ENCODE measurements at regions not wholly inside any gene's neighbourhood (a gene's known extent, or its start where the extent isn't known, plus 50 kb on each side); places are given as distances from the start of the nearest gene placed in this dataset.
A peak's percentile ranks its signal among the peaks of the same experiment; 100 is the strongest.
"Not testable (repeated sequence)": the region's sequence is repeated elsewhere in the genome, so short reads cannot be mapped to it uniquely, and the experiment has no call there.

GRCh38 chr18:1075876-1076275 lies 171.2 kb downstream of the ADCYAP1 start:
- intact Hi-C loops (cut with DNase I; ENCODE audit: low total_unique reads), result no loop called here
- H3K9me3 ChIP-seq, result no peaks in the 10 kb centered on the region
- no peak overlapping the region for H3K4me3 ChIP-seq

GRCh38 chr18:1078301-1078700 lies 173.6 kb downstream of the ADCYAP1 start:
- TF ChIP-seq POLR2A (IDR thresholded peaks at IDR 0.05), result no peak
- TF ChIP-seq, protein P1, sequence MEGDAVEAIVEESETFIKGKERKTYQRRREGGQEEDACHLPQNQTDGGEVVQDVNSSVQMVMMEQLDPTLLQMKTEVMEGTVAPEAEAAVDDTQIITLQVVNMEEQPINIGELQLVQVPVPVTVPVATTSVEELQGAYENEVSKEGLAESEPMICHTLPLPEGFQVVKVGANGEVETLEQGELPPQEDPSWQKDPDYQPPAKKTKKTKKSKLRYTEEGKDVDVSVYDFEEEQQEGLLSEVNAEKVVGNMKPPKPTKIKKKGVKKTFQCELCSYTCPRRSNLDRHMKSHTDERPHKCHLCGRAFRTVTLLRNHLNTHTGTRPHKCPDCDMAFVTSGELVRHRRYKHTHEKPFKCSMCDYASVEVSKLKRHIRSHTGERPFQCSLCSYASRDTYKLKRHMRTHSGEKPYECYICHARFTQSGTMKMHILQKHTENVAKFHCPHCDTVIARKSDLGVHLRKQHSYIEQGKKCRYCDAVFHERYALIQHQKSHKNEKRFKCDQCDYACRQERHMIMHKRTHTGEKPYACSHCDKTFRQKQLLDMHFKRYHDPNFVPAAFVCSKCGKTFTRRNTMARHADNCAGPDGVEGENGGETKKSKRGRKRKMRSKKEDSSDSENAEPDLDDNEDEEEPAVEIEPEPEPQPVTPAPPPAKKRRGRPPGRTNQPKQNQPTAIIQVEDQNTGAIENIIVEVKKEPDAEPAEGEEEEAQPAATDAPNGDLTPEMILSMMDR (IDR thresholded peaks at IDR 0.05), result no peak
- no peak for TF ChIP-seq EP300 (IDR thresholded peaks at IDR 0.05)
- no peak for TF ChIP-seq POLR2AphosphoS5 (IDR thresholded peaks at IDR 0.05)
- no peak overlapping the region for H3K27ac ChIP-seq
- no peaks in the 10 kb centered on the region for H3K4me1 ChIP-seq
- no peaks in the 10 kb centered on the region for H3K36me3 ChIP-seq
- H3K9me3 ChIP-seq, result no peaks in the 10 kb centered on the region
- no peak for DNase-seq
- H3K4me3 ChIP-seq, result no peak overlapping the region
- no peaks in the 10 kb centered on the region for H3K27me3 ChIP-seq
- intact Hi-C loops (cut with DNase I; ENCODE audit: low total_unique reads), result no loop called here

More at GRCh38 chr18:1075876-1076275, 171.2 kb downstream of the ADCYAP1 start:
- Histone ChIP-seq H3K4me1 (no peaks in the 10 kb centered on the region), H3K27ac (no peak overlapping the region), H3K27me3 (no peaks in the 10 kb centered on the region), H3K36me3 (no peaks in the 10 kb centered on the region)
- TF ChIP-seq POLR2AphosphoS5 (IDR thresholded peaks at IDR 0.05) (no peak), EP300 (IDR thresholded peaks at IDR 0.05) (no peak), POLR2A (IDR thresholded peaks at IDR 0.05) (no peak)
- TF ChIP-seq, protein P1 (IDR thresholded peaks at IDR 0.05), result no peak
- no peak for DNase-seq

DNA sequence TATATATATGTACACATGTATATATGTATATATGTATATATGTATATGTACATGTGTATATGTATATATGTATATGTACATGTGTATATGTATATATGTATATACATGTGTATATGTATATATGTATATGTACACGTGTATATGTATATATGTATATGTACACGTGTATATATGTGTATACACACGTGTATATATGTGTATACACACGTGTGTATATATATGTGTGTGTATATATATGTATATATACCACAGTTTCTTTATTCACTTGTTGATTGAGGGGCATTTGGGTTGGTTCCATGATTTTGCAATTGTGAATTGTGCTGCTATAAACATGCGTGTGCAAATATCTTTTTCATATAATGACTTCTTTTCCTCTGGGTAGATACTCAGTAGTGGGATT lies 179.0 kb downstream of the ADCYAP1 start:
- H3K27me3 ChIP-seq; H3K4me1 ChIP-seq; H3K4me3 ChIP-seq; H3K27ac ChIP-seq; intact Hi-C loops (cut with DNase I; ENCODE audit: low total_unique reads); DNase-seq; H3K36me3 ChIP-seq: not testable (repeated sequence)
- peaks cover 0 to 17% (median 1%) of the 10 kb centered on the region in 4 donors for H3K9me3 ChIP-seq
- WGBS, 5 donors, result 44 to 55% (median 53%) methylated on average over 5 of the region's 5 CpGs

- Histone ChIP-seq H3K27ac (no peak overlapping the region), H3K36me3 (no peaks in the 10 kb centered on the region), H3K4me3 (no peak overlapping the region), H3K9me3 (peaks cover 0 to 43% (median 7%) of the 10 kb centered on the region in 4 donors), H3K27me3 (no peaks in the 10 kb centered on the region), H3K4me1 (no peaks in the 10 kb centered on the region)
- TF ChIP-seq, protein P1 (IDR thresholded peaks at IDR 0.05), result no peak
- TF ChIP-seq POLR2A (IDR thresholded peaks at IDR 0.05) (no peak), POLR2AphosphoS5 (IDR thresholded peaks at IDR 0.05) (no peak), EP300 (IDR thresholded peaks at IDR 0.05) (no peak)
- 56 to 75% (median 60%) methylated on average over 1 of the region's 1 CpG for WGBS, 5 donors
- intact Hi-C loops (cut with DNase I; ENCODE audit: low total_unique reads), result no loop called here
- no peak for DNase-seq
These were observed 186.1 kb downstream of the ADCYAP1 start for GRCh38 chr18:1090758-1091157.

DNA sequence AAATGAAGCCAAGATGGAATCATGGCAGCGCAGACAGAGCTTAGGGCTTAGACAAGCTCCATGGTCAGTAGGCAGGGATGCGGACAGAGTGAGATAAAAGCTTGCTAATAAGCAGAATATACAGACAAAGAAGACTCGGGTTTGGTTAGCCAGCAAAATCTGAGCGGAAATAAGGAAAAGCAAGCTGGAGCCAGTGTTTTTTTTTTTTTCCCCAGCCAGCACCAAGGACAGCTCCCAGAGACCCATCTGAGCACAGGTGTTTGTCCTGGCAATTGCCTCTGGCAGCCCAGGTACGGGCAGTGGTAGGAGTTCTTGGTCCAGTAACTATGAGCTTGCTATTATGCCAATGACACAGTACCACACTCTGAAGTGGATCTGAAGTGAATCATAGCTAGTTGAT lies 187.6 kb downstream of the ADCYAP1 start:
- no peaks in the 10 kb centered on the region for H3K27me3 ChIP-seq
- H3K4me3 ChIP-seq, result no peak overlapping the region
- intact Hi-C loops (cut with DNase I; ENCODE audit: low total_unique reads), result no loop called here
- peak in 1 of 2 donors; percentile 18 for DNase-seq
- peaks cover 0 to 33% (median 5%) of the 10 kb centered on the region in 4 donors for H3K9me3 ChIP-seq
- WGBS, 5 donors, result 61 to 73% (median 67%) methylated on average over 5 of the region's 5 CpGs
- TF ChIP-seq, protein P1 (IDR thresholded peaks at IDR 0.05), result no peak
- no peak for TF ChIP-seq POLR2AphosphoS5 (IDR thresholded peaks at IDR 0.05)
- TF ChIP-seq POLR2A (IDR thresholded peaks at IDR 0.05), result no peak
- TF ChIP-seq EP300 (IDR thresholded peaks at IDR 0.05), result no peak
- no peaks in the 10 kb centered on the region for H3K36me3 ChIP-seq
- H3K27ac ChIP-seq, result no peak overlapping the region
- H3K4me1 ChIP-seq, result no peaks in the 10 kb centered on the region

Data from stomach (tissue), 8 donors.